ENCODE measurements at regions not wholly inside any gene's neighbourhood (a gene's known extent, or its start where the extent isn't known, plus 50 kb on each side); places are given as distances from the start of the nearest gene placed in this dataset.
"Not testable (repeated sequence)": the region's sequence is repeated elsewhere in the genome, so short reads cannot be mapped to it uniquely, and the experiment has no call there.

- no peak for DNase-seq (ENCODE audit: low spot score)
- FAIRE-seq: no peak
These were observed 293.9 kb downstream of the RPAP3 start for GRCh38 chr12:47411966-47412365.

GRCh38 chr12:47410862-47411261 lies 295.0 kb downstream of the RPAP3 start:
- FAIRE-seq (no peak), DNase-seq (ENCODE audit: low spot score) (no peak)

DNA sequence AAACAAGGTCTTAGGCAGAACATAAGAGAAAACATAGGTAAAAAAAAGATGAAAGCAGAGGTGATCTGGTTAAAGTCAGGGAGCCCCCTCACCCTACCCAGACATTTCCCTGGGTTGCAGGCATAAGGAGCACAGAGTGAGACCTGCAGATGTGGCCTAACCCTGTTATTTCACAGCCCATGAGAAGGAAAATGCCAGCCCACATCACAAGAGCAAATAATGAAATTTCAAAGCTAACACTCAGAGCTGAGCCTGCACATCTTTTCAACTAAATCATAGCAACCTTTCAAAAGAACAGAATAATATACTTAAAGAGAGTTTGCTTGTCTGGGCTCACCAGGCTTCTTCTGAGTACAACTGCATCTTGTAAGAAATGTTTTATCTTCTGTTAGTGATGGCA lies 295.4 kb downstream of the RPAP3 start:
- DNase-seq (ENCODE audit: low spot score) (no peak), FAIRE-seq (no peak)

DNA sequence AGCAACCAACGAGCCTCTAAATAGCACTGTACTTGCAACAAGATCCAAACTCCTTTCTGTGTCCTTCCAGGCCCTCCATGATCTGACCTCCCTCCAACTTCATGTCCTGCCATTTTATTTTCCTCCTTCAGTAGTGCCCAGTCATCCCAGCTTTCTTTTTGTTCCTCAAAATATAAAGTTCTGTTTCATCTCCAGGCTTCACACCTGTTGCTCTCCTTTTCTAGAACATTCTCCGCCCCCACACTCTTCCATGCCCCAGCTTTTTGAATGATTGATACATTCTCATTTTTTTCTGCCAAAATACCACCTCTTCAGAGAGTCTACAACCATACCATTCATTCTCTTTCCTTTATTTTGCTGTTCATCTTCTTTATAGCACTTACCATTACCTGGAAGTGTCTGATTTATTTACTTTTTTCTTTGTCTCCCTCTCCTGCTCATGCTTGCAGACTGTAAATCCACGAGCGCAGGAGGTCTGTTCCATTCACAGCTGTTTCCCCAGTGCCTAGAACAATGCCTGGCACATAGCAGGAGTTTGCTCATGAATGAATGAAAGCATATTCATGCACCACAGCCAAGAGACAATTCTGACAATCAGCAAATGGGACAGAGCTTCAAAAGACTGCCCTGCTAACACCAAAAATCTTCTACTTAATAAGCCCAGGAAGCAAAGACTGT lies 296.4 kb downstream of the RPAP3 start:
- FAIRE-seq: no peak
- no peak for DNase-seq (ENCODE audit: low spot score)

DNA sequence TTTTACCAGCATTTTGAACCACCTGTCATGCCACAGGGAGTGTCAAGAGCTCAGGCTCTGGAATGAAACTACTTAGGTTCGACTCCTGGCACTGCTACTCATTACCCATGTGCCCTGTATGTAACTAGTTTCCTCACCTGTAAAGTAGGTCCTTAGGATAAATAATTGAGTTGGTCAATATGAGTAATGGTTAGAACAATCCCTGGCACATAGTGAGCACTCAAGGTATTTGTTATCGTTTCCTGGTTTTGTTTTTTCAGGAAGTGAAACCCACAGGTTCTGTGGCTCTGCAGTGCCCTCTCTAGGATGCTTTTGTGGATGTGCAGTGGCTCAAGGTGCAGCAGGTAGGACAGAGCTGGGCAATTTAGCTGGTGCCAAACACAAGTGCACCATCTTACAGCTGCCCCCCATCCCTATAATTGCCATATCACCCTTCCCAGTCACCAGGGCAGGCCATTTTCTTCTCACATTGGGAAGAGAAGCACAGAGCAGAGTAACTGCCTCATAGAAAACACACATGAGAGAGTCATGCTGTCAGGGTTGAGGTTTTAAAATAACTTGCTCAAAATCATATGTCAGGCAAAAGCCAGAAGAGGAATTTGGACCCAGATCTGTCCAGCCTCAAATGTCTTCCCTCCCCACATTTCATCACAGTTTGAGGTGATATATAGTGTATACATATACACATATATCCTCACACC lies 297.5 kb downstream of the RPAP3 start:
- DNase-seq (ENCODE audit: low spot score): peak; percentile 33
- no peak for FAIRE-seq

GRCh38 chr12:47407463-47408129 lies 298.2 kb downstream of the RPAP3 start:
- no peak for DNase-seq (ENCODE audit: low spot score)
- FAIRE-seq: no peak

DNA sequence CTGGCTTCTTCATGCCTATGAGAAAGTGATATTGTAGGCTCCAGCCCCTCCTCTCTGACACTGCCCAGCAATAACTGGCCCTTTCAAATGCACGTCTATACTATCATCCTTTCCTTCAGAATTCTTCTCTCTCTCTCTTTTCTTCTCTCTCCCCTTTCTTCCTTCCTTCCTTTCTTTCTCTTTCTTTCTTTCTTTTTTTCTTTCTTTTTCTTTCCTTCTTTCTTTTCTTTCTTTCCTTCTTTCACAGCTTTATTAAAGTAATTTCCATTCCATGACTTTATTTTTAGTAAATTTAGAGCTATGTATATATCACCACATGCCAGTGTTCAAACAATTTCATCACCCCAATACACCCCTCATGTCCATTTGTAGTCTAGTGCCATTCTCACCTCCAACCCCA lies 302.1 kb downstream of the RPAP3 start:
- DNase-seq (ENCODE audit: low spot score) (no peak), FAIRE-seq (no peak)

DNA sequence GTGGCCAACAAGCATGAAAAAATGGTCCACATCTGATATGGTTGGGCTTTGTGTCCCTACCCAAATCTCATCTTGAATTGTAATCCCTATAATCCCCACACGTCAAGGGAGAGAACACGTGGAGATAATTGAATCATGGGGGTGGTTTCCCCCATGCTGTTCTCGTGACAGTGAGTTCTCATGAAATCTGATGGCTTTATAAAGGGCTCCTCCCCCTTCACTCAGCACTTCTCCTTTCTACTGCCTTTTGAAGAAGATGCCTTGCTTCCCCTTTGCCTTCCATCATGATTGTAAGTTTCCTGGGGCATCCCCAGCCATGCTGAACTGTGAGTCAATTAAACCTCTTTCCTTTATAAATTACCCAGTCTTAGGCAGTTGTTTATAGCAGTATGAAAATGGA lies 304.6 kb downstream of the RPAP3 start:
- DNase-seq (ENCODE audit: low spot score); FAIRE-seq: not testable (repeated sequence)

- FAIRE-seq (no peak), DNase-seq (ENCODE audit: low spot score) (no peak)
These were observed 305.6 kb downstream of the RPAP3 start for GRCh38 chr12:47400266-47400665.

DNA sequence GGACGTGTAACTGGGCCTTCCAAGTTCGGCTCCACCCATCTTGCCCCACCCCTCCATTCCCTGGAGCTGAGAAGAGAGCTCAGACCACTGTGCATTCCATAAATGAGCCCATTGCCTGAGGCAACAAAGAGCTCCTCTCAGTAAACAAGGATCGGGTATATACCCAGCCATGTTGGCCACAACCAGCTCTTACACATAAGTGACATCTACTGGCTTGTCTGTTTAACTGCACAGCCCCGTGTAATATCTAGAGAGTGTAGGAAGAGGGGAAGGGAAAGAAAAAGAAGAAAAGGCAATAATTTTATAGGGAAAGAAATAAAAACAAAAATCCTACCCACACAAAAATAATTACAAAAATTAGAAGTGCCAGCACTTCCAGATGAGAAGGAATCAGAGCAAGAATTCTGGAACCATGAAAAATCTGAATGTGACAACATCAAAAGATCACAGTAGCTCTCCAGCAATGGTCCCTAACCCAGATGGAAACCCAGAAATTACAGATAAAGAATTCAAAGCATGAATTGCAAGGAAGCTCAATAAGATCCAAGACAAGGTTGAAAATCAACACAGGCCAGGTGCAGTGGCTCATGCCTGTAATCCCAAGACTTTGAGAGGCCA lies 308.1 kb downstream of the RPAP3 start:
- FAIRE-seq (no peak), DNase-seq (ENCODE audit: low spot score) (no peak)

GRCh38 chr12:47396902-47397663 lies 308.7 kb downstream of the RPAP3 start:
- DNase-seq (ENCODE audit: low spot score): no peak
- no peak for FAIRE-seq

DNA sequence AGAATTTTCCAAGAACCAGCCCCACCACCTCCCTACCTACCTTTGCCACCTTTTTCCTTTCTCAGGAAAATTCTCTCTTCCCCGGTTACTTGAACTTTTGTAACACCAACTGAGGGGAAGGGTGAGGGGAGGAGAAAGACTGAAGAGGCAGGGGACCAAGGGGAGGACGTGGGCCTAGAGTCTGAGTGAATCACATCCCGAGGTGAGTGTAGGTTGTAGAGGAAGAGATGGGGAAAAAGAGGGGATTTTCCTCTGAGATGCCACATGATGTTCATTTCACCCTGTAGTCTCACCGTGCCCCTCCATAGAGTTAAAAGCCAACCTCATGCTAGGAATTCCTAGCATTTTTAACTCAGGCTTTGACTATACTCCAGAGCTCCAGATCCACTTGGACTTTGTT lies 311.8 kb downstream of the RPAP3 start:
- FAIRE-seq: no peak
- no peak for DNase-seq (ENCODE audit: low spot score)

DNA sequence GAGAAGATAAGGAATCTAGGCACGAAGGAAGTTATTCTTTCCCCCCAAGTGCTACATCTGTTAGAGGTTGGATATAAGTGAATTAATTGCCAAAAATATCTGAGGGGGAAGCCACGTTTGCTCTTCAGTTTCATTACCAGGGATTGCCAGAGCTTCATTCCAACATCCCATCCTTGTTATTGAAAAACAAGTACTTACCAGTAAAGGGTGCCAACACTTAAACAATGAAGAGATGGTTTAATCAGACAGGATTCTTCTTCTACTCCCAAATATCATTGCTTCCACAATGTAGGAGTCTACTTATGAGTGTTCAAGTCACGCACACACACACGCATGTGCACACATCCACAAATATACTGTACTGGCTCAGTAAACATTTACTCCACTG lies 312.4 kb downstream of the RPAP3 start:
- DNase-seq (ENCODE audit: low spot score) (no peak), FAIRE-seq (no peak)

DNA sequence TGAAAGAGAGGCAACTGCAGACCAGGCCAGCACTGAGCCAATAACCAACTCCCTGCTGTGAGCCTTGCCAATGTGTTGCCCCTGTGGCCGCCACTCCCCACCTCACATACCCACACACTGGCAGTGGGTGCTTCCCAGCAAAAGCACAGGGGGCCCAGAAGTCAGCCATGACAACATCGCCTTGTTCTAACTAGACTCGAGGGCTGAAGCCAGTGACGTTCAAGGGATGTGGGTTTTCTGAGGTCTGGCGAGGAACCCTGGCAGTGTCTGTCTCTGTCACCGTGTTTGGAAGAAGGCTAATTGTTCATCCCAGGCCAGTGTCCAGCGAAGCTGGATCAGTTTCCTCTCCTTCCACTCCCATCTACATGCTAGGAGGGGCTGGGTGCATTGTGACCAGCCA lies 311.8 kb upstream of the AMIGO2 start:
- FAIRE-seq (no peak), DNase-seq (ENCODE audit: low spot score) (no peak)

GRCh38 chr12:47388712-47389111 lies 309.0 kb upstream of the AMIGO2 start:
- no peak for DNase-seq (ENCODE audit: low spot score)
- FAIRE-seq: no peak

GRCh38 chr12:47387994-47388393 lies 308.2 kb upstream of the AMIGO2 start:
- DNase-seq (ENCODE audit: low spot score): no peak
- no peak for FAIRE-seq

DNA sequence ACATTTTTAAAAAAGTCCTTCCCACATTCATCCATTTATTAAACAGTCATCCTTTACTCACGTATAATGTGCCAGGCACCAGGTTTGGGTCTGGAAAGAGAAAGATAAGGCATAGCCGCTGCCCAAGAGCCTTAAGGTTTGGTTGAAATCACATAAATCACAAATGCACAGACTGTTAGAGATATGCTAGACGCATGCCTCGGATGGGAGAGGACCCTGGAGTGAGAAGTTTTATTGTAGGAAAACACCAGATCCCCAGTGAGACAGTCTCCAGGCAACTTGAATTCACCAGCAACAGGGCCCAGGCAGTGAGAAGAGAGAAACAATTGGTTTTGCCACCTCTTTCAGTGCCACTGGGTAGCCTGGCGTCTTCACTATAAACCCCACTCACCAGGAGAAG lies 305.9 kb upstream of the AMIGO2 start:
- FAIRE-seq (no peak), DNase-seq (ENCODE audit: low spot score) (no peak)

DNA sequence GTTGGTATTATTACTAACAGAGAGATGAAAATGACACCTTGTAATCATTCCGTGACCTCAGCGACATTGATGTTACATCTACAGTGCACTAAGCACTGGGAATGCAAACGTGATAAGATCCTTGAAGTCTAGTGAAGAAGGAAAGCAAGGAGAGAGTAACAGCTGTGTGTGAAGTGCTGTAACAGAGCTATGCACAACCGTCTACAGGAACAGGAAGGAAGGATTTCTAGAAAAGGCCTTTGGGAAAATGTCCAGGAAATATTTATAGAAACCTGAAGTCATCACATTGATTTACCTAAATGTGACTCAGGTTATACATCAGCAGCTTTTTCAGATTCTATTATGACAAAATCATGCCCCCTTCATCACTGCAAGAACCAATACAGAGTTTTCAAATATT lies 304.2 kb upstream of the AMIGO2 start:
- FAIRE-seq: peak; percentile 27

DNA sequence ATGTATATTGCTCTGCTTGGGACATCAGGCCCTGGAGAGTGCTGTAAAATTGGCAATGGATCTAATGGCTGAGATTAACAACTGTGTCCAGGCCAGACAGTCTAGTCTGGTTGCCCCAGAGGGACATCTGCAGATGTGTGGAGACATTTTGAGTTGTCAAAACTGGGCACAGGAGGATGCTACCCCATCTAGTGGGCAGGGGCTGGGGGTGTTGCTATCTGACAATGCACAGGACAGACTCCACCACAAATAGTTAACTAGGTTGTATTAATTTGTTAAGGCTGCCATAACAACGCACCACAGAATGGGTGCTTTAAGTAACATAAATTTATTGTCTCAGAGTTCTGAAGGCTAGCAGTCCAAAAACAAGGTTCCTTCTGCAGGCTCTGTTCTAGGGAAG lies 302.5 kb upstream of the AMIGO2 start:
- DNase-seq (ENCODE audit: low spot score) (no peak), FAIRE-seq (no peak)

More for the DNA sequence above, 304.2 kb upstream of the AMIGO2 start:
- no peak for DNase-seq (ENCODE audit: low spot score)

- no peak for FAIRE-seq
- DNase-seq (ENCODE audit: low spot score): no peak
These were observed 299.1 kb upstream of the AMIGO2 start for GRCh38 chr12:47378907-47379306.

- no peak for DNase-seq (ENCODE audit: low spot score)
- FAIRE-seq: no peak
These were observed 298.4 kb upstream of the AMIGO2 start for GRCh38 chr12:47378222-47378582.

Data from urothelium cell line (cell line).